Liver (tissue), 8 donors: ENCODE measurements at regions not wholly inside any gene's neighbourhood (a gene's known extent, or its start where the extent isn't known, plus 50 kb on each side); places are given as distances from the start of the nearest gene placed in this dataset.

ENCODE experiments used
- DNase-seq: peaks from one replicate; pipeline ENCODE4 v3.0.0-alpha.2; 2017; ENCODE audit warnings: low spot score
- H3K27ac ChIP-seq, 2 donors: one replicate each; pipeline ENCODE4 v1.7.0; 2013; ENCODE audit warnings: inconsistent platforms in 2 of 2, low read length in 2 of 2, control low read depth in 1 of 2, low read depth in 1 of 2, mild to moderate bottlenecking in 1 of 2
- H3K27me3 ChIP-seq, 4 donors: one replicate each; pipeline versions ENCODE4 v1.6.1 to v1.7.0; 2013; ENCODE audit warnings: low read length in 3 of 4, inconsistent platforms in 1 of 4, mild to moderate bottlenecking in 1 of 4, moderate library complexity in 1 of 4; ENCODE audit not compliant: control insufficient read depth in 4 of 4, insufficient read depth in 4 of 4
- H3K36me3 ChIP-seq, 4 donors: one replicate each; pipeline versions ENCODE4 v1.6.1 to v1.7.0; 2013; ENCODE audit warnings: low read length in 3 of 4, mild to moderate bottlenecking in 3 of 4, low read depth in 1 of 4, moderate library complexity in 1 of 4; ENCODE audit not compliant: control insufficient read depth in 4 of 4, insufficient read depth in 3 of 4
- H3K4me1 ChIP-seq, 4 donors: one replicate each; pipeline versions ENCODE4 v1.6.1 to v1.7.0; 2013; ENCODE audit warnings: low read length in 3 of 4, mild to moderate bottlenecking in 3 of 4, moderate library complexity in 1 of 4; ENCODE audit not compliant: control insufficient read depth in 4 of 4, insufficient read depth in 4 of 4
- H3K4me3 ChIP-seq, 3 donors: one replicate each; pipeline versions ENCODE4 v1.6.1 to v1.7.0; 2013; ENCODE audit warnings: low read length in 3 of 3, control low read depth in 1 of 3, low read depth in 1 of 3, mild to moderate bottlenecking in 1 of 3
- H3K9ac ChIP-seq, 2 donors: one replicate each; pipeline ENCODE4 v1.7.0; 2013; ENCODE audit warnings: low read length in 2 of 2, mild to moderate bottlenecking in 2 of 2, moderate library complexity in 2 of 2, control low read depth in 1 of 2, low read depth in 1 of 2
- H3K9me3 ChIP-seq, 4 donors: one replicate each; pipeline versions ENCODE4 v1.6.1 to v1.7.0; 2013; ENCODE audit warnings: low read length in 3 of 4; ENCODE audit not compliant: control insufficient read depth in 4 of 4
- CTCF ChIP-seq: fragments of 150-350 bp; IDR thresholded peaks from 2 replicates; pipeline ENCODE4 v1.5.1; 2017; ENCODE audit warnings: improper control_type of control experiment, low read depth, low read length; ENCODE audit not compliant: missing input control
- EGR1 ChIP-seq, 2 donors: IDR thresholded peaks; 2 replicates each; pipeline ENCODE4 v1.6.1; 2016 to 2018; ENCODE audit warnings: antibody characterized with exemption in 2 of 2, low read depth in 2 of 2
- FOXA1 ChIP-seq: IDR thresholded peaks from 2 replicates; pipeline ENCODE4 v1.6.1; 2016; ENCODE audit warnings: antibody characterized with exemption
- FOXA2 ChIP-seq: IDR thresholded peaks from 2 replicates; pipeline ENCODE4 v1.6.1; 2016; ENCODE audit warnings: antibody characterized with exemption
- GABPA ChIP-seq, 2 donors: IDR thresholded peaks in 1 of 2; conservative IDR thresholded peaks in 1 of 2; 2 replicates each; pipeline ENCODE4 v1.6.1; 2016; ENCODE audit warnings: antibody characterized with exemption in 2 of 2, mild to moderate bottlenecking in 1 of 2, moderate library complexity in 1 of 2
- HNF4A ChIP-seq, 2 donors: conservative IDR thresholded peaks; 2 replicates each; pipeline ENCODE4 v1.6.1; 2016; ENCODE audit warnings: antibody characterized with exemption in 2 of 2, mild to moderate bottlenecking in 2 of 2
- HNF4G ChIP-seq: IDR thresholded peaks from 2 replicates; pipeline ENCODE4 v1.6.1; 2016; ENCODE audit warnings: antibody characterized with exemption
- JUND ChIP-seq, 2 donors: IDR thresholded peaks; 2 replicates each; pipeline ENCODE4 v1.6.1; 2016; ENCODE audit warnings: antibody characterized with exemption in 2 of 2
- MAX ChIP-seq: IDR thresholded peaks from 2 replicates; pipeline ENCODE4 v1.6.1; 2016; ENCODE audit warnings: antibody characterized with exemption
- NR2F2 ChIP-seq: IDR thresholded peaks from 2 replicates; pipeline ENCODE4 v1.6.1; 2016; ENCODE audit warnings: antibody characterized with exemption
- RAD21 ChIP-seq, 2 donors: IDR thresholded peaks; 2 replicates each; pipeline ENCODE4 v1.6.1; 2016; ENCODE audit warnings: antibody characterized with exemption in 2 of 2, mild to moderate bottlenecking in 2 of 2
- REST ChIP-seq: IDR thresholded peaks from 2 replicates; pipeline ENCODE4 v1.6.1; 2016; ENCODE audit warnings: antibody characterized with exemption, mild to moderate bottlenecking
- RXRA ChIP-seq, 2 donors: IDR thresholded peaks; 2 replicates each; pipeline ENCODE4 v1.6.1; 2017 to 2018; ENCODE audit warnings: antibody characterized with exemption in 2 of 2, mild to moderate bottlenecking in 1 of 2
- SP1 ChIP-seq: IDR thresholded peaks from 2 replicates; pipeline ENCODE4 v1.6.1; 2018; ENCODE audit warnings: antibody characterized with exemption, mild to moderate bottlenecking
- TAF1 ChIP-seq: conservative IDR thresholded peaks from 2 replicates; pipeline ENCODE4 v1.6.1; 2016; ENCODE audit warnings: antibody characterized with exemption, mild to moderate bottlenecking
- YY1 ChIP-seq: IDR thresholded peaks from 2 replicates; pipeline ENCODE4 v1.6.1; 2016; ENCODE audit warnings: antibody characterized with exemption, mild to moderate bottlenecking
- ZBTB33 ChIP-seq: IDR thresholded peaks from 2 replicates; pipeline ENCODE4 v1.6.1; 2016; ENCODE audit warnings: antibody characterized with exemption
- WGBS: extraction: QIAGEN DNeasy Blood & Tissue Kit; methylation state at CpG from one replicate; pipeline ENCODE4 v1.1.7; 2013; 5-methylcytosine and 5-hydroxymethylcytosine counted together
- donor health status: healthy.
- donor health status: healthy.
- donor health status: healthy.
- donor health status: healthy.
- donor health status: healthy.

- no peaks in the 10 kb centered on the region for H3K9me3 ChIP-seq
- H3K36me3 ChIP-seq: peaks cover 0 to 2% (median 0%) of the 10 kb centered on the region in 4 donors
- peaks cover 3 to 7% (median 4%) of the 10 kb centered on the region in 4 donors for H3K4me1 ChIP-seq
- TF ChIP-seq ZBTB33 (no peak), FOXA2 (no peak), FOXA1 (no peak), NR2F2 (no peak), JUND (IDR thresholded peaks at IDR 0.05) (no peak)
- 95% methylated on average over 2 of the region's 2 CpGs for WGBS
- H3K4me3 ChIP-seq: no peak overlapping the region
- no peak overlapping the region for H3K27ac ChIP-seq
- no peak for DNase-seq
- no peak overlapping the region for H3K9ac ChIP-seq
- H3K27me3 ChIP-seq: no peaks in the 10 kb centered on the region
Measured at GRCh38 chr18:23380817-23381216, 72.3 kb upstream of the RIOK3 start.

GRCh38 chr18:23383494-23383893 lies 69.6 kb upstream of the RIOK3 start:
- TF ChIP-seq REST: no peak
- TF ChIP-seq SP1: no peak
- no peak for TF ChIP-seq TAF1
- no peak for TF ChIP-seq MAX
- TF ChIP-seq FOXA2: no peak
- no peak for TF ChIP-seq FOXA1
- TF ChIP-seq YY1: no peak
- no peak for TF ChIP-seq CTCF
- TF ChIP-seq NR2F2: no peak
- no peak for TF ChIP-seq RXRA (IDR thresholded peaks at IDR 0.05)
- no peak for TF ChIP-seq EGR1 (IDR thresholded peaks at IDR 0.05; ENCODE audit: low read depth in 2 of 2)
- TF ChIP-seq ZBTB33: no peak
- no peak for TF ChIP-seq HNF4A (conservative IDR thresholded peaks at IDR 0.05)
- no peak for TF ChIP-seq GABPA (IDR thresholded peaks at IDR 0.05 in 1 of 2, conservative IDR thresholded peaks at IDR 0.05 in 1 of 2)
- TF ChIP-seq RAD21 (IDR thresholded peaks at IDR 0.05): no peak
- no peak for TF ChIP-seq JUND (IDR thresholded peaks at IDR 0.05)
- TF ChIP-seq HNF4G: no peak
- H3K4me1 ChIP-seq: peaks cover 0 to 4% (median 3%) of the 10 kb centered on the region in 4 donors
- DNase-seq: no peak
- no peaks in the 10 kb centered on the region for H3K9me3 ChIP-seq
- no peak overlapping the region for H3K27ac ChIP-seq
- 87% methylated on average over 7 of the region's 7 CpGs for WGBS
- no peak overlapping the region for H3K9ac ChIP-seq
- no peaks in the 10 kb centered on the region for H3K27me3 ChIP-seq
- peaks cover 0 to 2% (median 0%) of the 10 kb centered on the region in 4 donors for H3K36me3 ChIP-seq
- no peak overlapping the region for H3K4me3 ChIP-seq
